NCI-H1092 treated with DMSO at 0.1 percent for 48 hours (cell line): ENCODE measurements at regions not wholly inside any gene's neighbourhood (a gene's known extent, or its start where the extent isn't known, plus 50 kb on each side); places are given as distances from the start of the nearest gene placed in this dataset.
A peak's percentile ranks its signal among the peaks of the same experiment; 100 is the strongest.
"Not testable (repeated sequence)": the region's sequence is repeated elsewhere in the genome, so short reads cannot be mapped to it uniquely, and the experiment has no call there.

ENCODE experiments used
- DNase-seq: peaks from one replicate; lab custom pipeline; 2025; lab: John Stamatoyannopoulos, UW

DNA sequence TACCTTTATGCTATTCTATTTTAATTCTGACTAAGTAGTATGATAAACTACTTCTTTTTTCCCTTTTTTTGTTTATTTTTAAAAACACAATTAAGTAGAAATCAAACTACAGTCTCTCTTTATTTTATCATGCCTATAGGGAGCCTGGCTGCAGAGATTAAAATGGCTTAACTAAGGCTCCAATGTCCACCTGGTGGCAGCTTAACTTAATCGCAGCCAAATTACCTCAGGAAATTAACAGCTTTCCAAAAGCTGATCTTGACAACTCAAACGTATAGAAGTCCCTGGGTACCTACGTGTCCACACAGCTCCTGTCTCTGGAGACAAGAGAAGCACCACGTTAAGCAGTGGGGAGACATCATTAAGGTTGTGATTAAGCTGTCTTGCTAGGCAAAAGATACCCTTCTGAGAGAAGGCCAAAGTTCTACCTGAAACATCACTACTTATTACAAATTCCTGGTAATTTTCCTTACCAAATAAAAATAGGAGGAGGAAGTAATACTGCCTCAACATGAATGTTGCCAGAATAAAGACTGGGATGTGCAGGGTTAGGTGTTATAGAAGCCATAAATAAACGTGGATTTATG is 63.2 kb upstream of the SNX19 start:
- peak; percentile 10 for DNase-seq

DNA sequence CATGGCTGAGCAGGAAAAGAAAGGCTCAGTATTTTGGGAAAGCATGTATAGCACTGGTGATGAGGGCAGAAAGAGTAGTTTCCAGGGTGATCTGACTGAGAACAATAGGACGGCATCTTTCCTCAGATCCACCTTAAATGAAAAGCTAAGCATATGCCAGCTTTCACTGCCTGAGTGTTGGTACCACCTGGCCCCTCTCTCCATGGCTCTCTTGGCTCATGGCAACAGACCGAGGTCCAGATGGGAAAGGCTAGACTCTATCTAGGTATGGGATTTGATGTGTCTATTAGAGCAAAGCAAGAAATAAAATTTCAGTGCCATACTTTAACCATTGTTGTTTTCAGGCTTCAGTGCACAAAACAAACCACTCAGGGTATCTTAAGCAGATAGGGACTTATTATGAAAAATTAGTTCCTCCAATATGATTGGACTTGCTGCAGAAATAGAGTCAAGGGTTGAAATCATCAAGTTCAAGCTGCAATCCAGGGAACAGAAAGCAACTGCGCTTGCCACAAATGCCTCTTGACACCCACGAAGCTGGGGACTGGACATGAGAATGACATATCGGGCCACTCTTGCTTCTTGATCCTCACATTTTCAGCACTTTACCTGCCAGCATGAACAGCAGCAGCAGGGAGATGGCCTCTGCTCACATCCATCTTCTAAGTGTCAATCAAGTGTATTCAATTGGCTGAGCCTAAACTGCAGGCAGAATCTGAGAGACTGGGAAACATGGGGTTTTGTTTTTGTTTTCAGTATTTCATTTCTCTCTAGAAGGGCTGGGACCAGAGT is 64.0 kb upstream of the SNX19 start:
- DNase-seq = no peak

DNA sequence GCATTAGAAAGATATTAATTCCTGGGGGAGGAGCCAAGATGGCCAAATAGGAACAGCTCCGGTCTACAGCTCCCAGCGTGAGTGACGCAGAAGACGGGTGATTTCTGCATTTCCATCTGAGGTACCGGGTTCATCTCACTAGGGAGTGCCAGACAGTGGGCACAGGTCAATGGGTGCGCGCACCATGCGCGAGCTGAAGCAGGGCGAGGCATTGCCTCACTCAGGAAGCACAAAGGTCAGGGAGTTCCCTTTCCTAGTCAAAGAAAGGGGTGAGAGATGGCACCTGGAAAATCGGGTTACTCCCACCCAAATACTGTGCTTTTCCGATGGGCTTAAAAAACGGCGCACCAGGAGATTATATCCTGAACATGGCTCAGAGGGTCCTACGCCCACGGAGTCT is 68.0 kb upstream of the SNX19 start:
- not testable (repeated sequence) for DNase-seq

DNA sequence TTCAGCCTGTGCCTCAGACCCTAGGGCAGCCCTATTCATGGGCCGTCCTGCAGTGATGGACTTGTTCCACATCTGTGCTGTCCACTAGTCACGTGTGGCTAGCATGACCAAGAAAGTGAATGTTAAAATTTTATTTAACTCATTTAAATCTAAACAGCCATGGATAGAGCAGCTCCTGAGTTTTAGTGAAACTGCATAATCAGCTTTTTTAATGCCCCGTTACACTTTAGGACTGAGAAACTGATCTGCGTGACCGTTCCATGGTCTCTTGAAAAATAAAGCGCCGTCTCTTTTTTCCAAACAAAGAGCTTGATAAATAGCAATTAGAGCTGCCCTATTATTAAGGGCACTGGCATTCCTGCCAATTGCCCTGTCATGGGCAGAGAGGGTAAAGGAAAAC is 76.5 kb upstream of the SNX19 start:
- no peak for DNase-seq

DNA sequence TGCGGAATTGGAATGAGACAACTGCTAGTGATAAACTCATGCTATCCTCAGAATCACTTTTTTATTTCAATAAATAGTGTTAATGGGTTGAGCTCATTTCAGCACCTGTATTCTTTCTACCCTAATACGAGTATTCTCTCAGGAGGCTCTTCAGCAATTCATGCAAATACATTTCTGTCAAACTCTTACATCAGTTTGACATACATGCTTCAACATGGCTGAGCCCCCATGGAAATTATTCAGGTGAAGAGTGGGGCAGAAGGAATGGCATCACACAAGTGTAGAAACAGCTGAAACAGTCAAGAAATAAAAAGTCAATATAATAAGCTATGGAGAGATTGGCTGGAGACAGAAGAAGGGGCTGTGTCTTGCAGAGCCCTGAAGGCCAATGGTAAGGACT is 77.8 kb upstream of the SNX19 start:
- DNase-seq = no peak

DNA sequence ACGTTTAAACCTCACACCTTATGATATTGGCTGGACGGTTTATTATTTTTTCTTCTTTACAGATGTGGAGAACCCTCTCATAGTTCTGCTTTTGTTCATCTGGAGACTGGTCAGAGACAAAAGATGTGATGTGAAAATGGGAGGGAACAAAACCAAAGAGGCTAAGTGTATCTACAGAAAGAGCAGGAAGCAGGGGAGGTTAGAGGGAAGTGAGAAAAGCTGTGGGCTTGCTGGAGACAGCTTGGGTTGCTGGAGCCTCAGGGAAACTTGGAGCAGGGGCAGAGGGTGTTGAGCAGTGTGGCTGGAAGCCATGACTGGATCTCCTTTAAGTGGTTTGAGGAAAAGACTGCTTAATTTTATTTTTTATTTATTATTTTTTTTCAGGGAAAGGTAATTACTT is 79.0 kb upstream of the SNX19 start:
- DNase-seq = no peak

DNA sequence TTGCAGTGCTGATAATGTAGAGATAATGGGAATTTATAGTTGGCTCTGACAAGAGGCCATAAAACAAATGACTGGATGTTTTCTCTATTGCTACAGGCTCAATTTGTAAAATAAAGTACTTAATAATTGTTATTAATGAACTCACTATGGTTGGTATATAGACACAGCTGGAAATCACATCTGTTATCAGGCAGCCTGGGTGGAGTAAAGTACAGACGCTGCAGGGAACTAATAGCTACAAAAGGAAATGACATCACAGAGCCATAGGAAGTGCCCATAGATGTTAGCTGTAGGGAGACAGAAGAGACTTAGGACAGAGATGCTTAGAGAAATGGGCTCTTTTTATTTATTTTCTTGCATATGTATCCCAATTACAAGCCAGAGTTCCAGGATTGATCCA is 81.0 kb upstream of the SNX19 start:
- no peak for DNase-seq

DNA sequence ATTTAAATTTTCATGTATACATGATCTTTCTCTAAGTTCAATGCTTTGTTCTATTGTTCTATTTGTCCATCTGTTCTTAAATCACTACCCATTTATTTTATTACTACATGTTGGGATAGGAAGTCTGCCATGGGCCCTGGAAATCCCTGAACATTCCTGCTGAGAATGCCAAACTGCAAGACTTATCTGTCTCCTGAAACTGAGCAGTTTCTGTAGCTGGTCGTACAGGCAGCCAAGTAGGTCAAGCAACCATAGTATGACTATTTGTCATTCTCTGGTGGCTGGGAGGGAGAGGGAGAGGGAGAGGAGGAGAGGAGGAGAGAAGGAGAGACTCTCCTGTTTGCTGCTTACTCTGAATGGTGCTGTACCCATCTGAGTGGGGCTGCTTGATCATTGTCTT is 82.8 kb upstream of the SNX19 start:
- no peak for DNase-seq

DNA sequence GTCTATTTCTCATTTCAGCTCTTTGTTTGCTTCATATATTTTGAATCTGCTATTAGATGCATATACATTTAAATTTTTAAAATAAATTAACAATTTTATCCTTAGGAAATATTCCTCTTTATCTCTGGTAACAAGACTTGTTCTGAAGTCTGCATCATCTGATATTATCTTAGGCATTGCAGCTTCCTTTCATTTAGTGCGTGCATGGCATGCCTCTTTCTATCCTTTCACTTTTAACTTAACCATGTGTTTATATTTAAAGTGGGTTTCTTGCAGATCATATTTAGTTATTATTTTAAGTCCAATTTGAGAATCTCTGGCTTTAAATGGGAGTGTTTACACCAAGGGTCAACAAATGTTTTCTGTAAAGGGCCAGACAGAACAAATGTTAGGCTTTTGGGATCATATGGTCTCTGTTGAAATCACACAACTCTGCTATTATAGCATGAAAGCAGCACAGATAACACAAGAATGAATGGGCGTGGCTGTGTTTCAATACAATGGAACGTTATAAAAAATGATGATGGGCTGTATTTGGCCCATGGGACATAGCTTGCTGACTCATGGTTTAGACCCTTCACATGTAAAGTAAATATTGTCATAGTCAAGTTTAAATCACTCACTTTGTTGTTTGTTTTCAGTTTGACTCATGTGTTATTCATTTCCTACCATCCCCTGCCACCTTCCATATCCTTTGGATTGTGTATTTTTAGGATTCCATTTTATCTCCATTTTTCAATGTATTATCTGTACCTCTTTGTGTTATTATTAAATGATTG is 83.9 kb upstream of the SNX19 start:
- no peak for DNase-seq

DNA sequence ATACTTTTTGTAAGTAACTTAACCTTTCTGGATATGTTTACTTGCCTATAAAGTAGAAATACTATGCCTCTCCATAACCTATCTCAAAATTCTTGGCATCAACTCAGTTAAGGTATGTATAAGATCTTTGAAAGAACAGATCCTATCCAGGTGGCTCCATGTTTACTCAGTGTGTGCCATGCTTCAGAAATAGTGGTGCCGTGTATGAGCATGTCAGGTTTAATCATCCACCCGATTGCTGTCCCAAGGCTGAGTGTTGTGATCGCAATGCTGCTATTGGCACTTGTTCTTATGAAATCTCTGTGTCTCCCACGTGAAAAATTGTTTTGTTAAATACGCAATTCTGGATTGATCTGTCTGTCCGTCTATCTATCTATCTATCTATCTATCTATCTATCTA is 85.9 kb upstream of the SNX19 start:
- no peak for DNase-seq

DNA sequence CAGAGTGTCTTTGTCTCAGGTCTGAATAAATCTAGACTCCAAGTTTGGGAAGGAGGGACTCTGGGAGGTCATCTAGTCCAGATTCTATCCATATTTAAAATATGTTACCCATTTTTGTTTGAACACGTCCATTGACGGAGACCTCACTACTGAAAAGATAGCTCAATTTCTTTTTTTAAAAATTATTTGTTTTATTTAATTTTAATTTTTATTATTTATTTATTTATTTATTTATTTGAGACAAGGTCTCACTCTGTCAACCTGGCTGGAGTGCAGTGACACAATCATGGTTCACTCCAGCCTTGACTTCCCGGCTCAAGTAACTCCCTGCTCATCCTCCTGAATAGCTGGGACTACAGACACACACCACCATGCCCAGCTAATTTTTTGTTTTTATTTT is 89.5 kb upstream of the SNX19 start:
- DNase-seq = no peak

DNA sequence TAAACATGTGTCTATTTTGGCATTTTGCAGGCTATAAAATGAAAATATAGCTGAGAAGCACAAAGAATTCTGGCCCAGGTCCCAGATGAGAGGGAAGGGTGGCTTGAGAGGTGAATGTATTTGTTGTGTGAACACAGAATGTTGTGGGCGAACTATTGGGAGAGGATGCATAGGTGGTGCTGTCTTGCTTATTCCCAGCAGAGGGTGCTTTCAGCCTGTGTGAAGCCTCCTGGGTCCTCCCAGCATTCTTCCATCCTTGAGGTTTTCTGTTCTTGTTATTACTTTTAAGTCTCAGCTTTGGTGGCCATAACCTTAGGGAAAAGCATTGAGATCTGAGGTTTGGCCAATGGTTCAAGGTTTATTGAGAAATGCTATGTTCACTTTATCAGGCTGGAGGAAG is 108.7 kb upstream of the SNX19 start:
- DNase-seq = no peak

DNA sequence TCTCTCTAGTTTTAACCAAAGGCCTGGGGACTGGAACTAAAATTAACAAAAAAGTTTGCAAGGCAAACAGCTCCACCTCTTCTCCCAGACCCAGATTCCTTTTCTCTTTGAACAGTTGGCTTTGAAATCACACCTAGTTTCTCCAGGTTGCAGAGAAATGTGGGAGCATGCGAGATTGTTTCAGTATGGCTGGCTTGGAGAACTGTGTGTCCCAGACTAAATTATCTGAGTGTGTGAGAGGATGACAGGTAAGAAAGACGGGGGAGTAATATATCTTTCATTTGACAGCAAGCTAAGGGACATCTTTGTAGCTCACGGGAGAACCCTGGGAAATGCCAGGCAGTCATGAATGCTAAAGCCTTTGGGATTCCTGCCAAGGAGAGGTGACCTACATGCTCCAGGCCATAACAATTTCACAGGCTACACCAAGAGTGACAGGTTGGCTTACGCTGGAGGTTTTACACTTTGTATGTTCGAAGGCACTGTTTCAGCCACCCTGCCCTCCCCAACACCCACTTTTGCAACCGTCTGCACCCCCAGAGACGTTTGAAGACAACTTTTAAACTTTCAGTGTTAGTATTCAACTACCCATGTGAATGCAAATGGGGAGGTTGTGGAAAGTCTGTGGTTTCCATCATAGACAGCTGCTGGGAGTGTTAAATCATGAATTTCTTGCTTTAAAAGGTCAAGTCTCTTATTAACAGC is 109.3 kb upstream of the SNX19 start:
- no peak for DNase-seq

DNA sequence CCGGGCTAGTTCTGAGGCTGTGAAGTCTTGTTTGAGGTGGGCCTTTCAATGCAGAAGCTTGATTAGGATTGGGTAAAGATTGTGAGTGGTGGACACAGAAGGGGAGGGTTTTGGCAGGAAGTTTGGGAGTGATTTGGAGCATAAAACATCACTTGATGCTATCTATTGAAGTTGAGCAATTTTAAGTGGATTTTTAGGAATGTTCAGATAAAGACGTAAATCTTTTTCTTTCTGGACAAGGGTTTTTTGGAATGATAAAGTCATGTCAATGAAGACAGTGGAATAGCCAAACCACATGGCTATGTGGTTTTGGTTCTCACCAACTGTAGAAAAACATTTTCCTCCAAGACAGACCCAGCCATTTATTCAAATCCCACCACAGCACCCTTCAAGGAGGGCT is 111.2 kb upstream of the SNX19 start:
- DNase-seq = no peak

DNA sequence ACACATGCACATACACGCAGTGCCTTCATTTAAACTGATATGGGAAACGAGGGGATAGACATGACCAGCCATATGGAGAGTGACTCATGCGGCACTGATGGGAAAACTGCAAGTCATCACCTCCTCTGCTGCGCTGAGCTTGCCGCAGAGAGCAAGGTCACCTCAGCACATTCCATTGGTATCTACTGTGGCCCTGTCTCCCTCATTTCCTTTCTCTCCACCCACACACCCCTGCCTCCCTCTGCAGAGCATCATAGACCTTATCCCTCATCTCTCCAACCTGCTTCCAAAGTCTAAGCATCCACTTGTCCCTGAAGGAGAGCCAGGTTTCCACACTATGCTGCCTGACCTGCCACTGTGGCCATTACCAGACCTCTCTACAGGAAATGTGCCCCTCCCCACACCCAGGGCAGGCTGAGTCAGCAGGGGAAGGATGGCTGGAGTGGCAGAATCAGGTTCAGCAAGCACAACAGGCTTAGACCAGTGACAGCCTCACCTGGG is 116.9 kb upstream of the SNX19 start:
- no peak for DNase-seq

DNA sequence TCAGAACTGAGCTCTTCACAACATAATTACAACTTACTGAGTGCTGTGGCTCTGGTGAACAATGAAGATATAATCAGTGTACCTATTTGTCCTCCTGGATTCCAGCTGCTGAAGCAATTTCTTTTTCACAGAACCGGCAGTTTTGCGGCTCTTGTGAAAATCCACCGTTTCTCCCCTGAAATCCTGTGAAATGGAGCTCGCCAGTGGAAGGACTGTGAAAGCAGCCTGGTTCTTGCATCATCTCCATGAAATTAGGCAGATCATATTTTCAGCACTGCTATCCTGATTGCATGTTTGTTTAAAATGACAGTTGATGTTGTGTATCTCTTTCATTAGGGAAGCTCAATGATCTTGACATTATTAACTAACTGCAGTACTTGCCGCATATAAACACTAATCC is 120.2 kb upstream of the SNX19 start:
- no peak for DNase-seq

DNA sequence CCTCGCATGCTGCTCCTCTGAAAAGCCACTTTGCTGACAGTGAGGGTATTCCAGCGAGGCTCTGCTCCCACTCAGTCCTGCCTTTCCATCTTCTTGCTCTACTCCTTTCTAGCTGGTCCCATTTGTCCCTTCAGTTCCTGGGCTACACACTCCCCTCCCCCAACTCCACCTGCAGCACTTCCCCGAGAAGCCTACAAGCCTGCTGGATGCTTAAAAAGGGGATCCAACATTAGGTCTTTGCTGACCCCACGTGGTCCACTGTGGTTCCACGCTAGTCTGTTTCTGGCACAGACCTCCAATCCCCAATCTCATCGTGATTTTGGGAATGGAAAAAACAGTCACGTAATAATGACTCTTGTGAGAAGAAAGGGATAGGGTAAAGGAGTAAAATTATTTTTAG is 121.6 kb upstream of the SNX19 start:
- no peak for DNase-seq

DNA sequence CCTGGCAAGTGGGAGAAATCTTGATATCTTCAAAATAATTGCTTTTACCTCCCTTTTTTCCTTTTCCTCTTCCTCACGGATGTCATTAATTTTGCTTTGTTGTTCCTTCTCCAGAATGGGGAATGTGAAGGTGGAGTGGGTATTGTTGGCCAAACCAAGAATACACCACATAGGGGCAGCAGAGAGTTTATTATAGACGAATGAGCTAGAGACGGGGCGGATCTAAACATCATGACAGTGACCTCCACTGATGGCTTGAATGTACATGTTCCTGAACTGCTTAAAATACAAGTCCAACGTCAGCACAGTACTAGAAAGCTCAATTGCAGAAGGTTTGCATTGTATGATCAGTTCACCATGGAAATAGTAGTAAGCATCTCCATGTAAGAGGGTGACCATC is 122.3 kb upstream of the SNX19 start:
- DNase-seq = peak; percentile 10

DNA sequence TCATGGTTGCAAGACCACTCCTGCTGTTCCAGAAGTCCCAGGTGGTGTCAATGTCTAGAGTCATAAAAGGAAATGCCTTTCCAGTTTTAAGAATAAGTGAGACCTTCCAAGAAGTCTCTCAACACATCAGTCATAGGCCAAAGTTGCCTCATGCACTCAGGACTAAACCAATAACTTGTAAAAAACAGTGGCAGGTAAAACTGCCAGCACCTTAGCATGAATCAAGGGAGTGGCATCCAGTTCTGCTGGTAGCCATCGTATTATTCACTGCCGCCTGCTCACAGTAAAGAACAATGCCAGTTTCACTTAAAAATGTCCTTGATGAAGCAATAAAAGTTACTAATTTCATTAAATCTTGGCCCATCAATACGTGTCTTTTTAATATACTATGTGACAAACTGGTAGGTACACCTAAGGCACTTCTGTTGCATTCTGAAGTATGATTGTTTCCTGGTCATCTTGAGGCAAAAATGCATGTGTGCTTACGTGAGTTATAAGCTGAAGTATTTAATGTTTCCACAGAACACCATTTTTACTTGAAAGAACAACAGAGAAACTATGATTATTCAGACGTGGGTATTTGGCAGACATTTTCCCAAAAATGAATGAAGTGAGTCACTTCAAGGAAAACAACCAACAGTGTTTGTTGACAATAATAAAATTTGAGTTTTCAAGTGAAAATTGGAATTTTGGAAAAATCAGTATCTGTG is 125.2 kb upstream of the SNX19 start:
- DNase-seq = no peak

DNA sequence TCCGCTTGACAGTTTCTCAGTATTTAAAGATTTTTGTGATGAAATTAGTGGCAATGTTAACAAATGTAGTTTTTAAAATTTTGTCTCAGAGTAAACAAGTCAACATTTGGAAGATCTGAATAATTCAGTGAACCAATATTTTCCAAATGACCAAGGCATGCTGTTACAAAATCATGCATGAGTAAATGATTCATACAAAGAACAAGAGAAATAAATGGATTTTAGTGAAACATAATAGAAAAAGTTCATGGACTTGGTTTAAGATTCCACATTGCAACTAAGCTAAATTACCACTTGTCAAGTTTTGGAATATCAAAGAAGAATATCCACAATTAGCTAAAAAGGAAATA is 125.7 kb upstream of the SNX19 start:
- no peak for DNase-seq

DNA sequence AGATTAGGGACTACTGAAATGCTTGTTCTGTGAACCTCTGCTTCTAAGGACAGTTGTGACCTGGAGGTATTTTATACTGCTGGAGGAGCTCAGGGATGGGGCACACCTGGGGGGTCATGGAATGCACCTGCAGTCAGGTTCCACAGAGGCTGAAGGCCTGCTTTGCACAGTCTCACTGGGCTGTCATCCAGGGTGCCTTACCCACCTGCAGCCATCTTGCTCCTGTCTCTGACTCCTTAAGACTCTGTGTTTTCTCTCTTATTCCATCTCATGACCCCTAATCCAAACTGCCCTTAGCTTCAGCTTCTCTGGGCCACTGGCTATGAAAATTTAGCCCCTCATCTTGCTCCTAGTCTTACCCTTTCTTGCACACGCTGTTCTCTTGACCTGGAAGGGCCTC is 127.0 kb upstream of the SNX19 start:
- no peak for DNase-seq

DNA sequence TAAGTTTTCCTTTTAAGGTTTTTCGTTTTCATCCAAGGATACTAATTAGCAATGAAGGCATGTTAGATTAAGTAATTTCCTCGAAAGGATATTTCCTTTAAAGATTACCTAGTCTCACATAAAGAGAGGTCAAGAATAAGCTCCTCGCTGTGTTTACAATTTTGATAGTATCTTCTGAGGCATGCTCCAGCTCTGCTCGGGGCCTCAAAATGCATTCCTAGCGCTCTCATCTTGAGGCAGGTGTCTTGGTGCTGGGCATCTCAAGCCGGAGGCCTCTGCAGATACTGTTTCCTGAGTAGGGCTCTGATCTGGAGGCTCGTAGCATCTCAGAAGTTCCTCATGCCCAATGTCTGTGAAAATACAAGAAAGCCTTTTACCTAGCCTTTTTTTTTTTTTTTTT is 128.6 kb upstream of the SNX19 start:
- DNase-seq = no peak
